ENCODE measurements at regions not wholly inside any gene's neighbourhood (a gene's known extent, or its start where the extent isn't known, plus 50 kb on each side); places are given as distances from the start of the nearest gene placed in this dataset.

- TF ChIP-seq EP300 (IDR thresholded peaks at IDR 0.05) (no peak), CTCF (IDR thresholded peaks at IDR 0.05) (no peak)
These were observed 165.5 kb upstream of the BET1 start for GRCh38 chr7:94169682-94170081.

Measured in sigmoid colon (tissue), 4 donors.